Progenitor cell of endocrine pancreas (in vitro differentiated cells): ENCODE measurements at regions not wholly inside any gene's neighbourhood (a gene's known extent, or its start where the extent isn't known, plus 50 kb on each side); places are given as distances from the start of the nearest gene placed in this dataset.

Experiments
- DNase-seq: peaks from one replicate; pipeline ENCODE4 v3.0.0; 2021; ENCODE audit warnings: low spot score; ENCODE audit not compliant: unreplicated experiment
- H3K27ac Mint-ChIP-seq: 2 replicates; pipeline ENCODE4 v1.8.0; 2021; ENCODE audit warnings: mild to moderate bottlenecking, moderate library complexity, mixed read lengths
- H3K27me3 Mint-ChIP-seq: 2 replicates; pipeline ENCODE4 v1.8.0; 2021; ENCODE audit warnings: mixed read lengths
- H3K36me3 Mint-ChIP-seq: 2 replicates; pipeline ENCODE4 v1.8.0; 2022; ENCODE audit warnings: mixed read lengths; ENCODE audit not compliant: insufficient read depth
- H3K4me1 Mint-ChIP-seq: 2 replicates; pipeline ENCODE4 v1.8.0; 2021; ENCODE audit warnings: low read depth, mixed read lengths
- H3K4me3 Mint-ChIP-seq: 2 replicates; pipeline ENCODE4 v1.8.0; 2021; ENCODE audit warnings: low read depth, mild to moderate bottlenecking, moderate library complexity, mixed read lengths
- H3K9me3 Mint-ChIP-seq: 2 replicates; pipeline ENCODE4 v1.8.0; 2021; ENCODE audit warnings: low read depth, mixed read lengths
- TF ChIP-seq, protein P1 (sequence below): fragments of 200-600 bp; sonication (generic); IDR thresholded peaks from one replicate; pipeline ENCODE4 v1.5.0; 2021; ENCODE audit warnings: antibody characterized with exemption, mild to moderate bottlenecking; ENCODE audit not compliant: unreplicated experiment

DNA sequence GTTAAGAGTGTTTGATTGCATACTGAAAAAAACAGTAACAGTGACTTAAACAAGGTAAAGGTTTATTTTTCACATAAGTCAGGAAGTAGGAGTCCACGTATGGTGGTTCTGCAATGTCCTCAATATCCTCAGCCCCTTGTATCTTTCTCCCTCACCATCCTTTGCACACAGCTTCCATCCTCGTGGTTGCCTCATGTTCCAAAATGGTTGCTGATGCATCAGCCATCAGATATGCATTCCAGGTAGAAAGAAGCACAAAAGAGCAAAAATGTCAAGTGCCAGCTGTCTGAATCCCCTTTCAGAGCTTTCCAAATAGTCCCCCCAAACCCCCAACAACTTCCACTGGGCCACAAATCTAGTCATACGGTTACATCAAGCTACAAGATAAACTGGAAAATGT, 138.1 kb downstream of the SYF2 start:
- Mint-ChIP-seq H3K4me1 (peaks cover 3% of the 10 kb centered on the region), H3K27ac (no peak overlapping the region), H3K4me3 (no peak overlapping the region), H3K9me3 (no peaks in the 10 kb centered on the region), H3K36me3 (peaks cover 1% of the 10 kb centered on the region), H3K27me3 (peaks cover 21% of the 10 kb centered on the region)
- DNase-seq, result no peak
- TF ChIP-seq, protein P1, sequence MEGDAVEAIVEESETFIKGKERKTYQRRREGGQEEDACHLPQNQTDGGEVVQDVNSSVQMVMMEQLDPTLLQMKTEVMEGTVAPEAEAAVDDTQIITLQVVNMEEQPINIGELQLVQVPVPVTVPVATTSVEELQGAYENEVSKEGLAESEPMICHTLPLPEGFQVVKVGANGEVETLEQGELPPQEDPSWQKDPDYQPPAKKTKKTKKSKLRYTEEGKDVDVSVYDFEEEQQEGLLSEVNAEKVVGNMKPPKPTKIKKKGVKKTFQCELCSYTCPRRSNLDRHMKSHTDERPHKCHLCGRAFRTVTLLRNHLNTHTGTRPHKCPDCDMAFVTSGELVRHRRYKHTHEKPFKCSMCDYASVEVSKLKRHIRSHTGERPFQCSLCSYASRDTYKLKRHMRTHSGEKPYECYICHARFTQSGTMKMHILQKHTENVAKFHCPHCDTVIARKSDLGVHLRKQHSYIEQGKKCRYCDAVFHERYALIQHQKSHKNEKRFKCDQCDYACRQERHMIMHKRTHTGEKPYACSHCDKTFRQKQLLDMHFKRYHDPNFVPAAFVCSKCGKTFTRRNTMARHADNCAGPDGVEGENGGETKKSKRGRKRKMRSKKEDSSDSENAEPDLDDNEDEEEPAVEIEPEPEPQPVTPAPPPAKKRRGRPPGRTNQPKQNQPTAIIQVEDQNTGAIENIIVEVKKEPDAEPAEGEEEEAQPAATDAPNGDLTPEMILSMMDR, result no peak

DNA sequence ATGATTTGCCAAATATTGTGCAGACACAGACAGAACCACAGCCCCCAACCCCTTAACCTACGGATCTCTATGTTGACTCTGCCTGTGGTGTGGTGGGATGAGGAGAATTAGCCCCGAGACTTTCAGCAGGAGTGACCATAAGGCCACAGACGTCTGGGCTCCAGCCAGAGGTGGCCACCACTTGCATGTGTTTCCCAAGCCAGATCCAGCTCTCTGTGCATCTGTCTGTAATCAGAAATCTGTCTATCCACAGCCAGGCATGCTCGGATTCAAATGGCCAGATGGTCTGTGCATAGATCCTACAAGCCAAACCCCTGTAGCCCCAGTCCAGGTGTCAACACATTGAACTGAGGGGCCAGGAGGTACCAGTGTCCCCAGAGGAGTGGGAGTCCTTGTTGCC, 140.6 kb downstream of the SYF2 start:
- TF ChIP-seq, protein P1, result no peak
- no peak for DNase-seq
- Mint-ChIP-seq H3K4me1 (peaks cover under 1% of the 10 kb centered on the region), H3K36me3 (peaks cover 1% of the 10 kb centered on the region), H3K9me3 (no peaks in the 10 kb centered on the region), H3K27ac (no peak overlapping the region), H3K27me3 (peaks cover 9% of the 10 kb centered on the region), H3K4me3 (no peak overlapping the region)

DNA sequence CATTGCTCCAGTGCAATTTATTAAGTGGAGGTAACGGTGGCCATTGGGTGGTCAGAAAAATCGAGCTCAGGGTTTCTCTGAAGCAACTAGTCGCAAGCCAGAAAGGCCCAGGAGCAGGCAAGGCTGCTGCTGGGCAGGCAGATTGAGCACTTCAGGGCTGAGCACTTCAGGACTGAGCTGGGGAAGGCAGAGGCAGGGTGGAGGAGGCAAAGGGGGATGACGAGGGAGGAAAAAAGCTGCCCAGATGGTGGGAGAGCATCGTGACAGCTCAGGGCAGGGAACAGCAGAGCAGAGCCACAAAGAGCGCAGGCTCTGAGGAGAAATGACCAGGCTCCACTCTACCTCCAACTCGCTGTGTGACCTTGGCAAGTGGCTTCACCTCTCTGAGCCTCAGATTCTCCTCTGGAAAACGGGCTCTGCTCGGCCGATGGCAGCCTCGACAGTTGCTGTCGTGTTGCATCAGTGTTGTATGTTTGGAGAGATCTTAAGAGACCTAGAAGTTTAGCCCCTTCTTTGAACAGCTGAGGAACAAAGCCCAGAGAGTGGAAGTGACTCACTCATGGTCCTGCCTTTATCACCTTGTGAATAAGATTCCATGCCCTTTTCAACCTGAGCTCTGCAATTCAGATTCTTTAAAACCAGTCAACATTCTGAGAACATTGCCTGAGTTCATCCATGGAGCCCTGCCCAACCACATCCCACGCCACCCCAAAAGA, 141.4 kb downstream of the SYF2 start:
- H3K4me3 Mint-ChIP-seq, result no peak overlapping the region
- TF ChIP-seq, protein P1, result no peak
- no peak overlapping the region for H3K27ac Mint-ChIP-seq
- no peak for DNase-seq
- peaks cover 8% of the 10 kb centered on the region for H3K27me3 Mint-ChIP-seq
- no peaks in the 10 kb centered on the region for H3K9me3 Mint-ChIP-seq
- peaks cover 1% of the 10 kb centered on the region for H3K36me3 Mint-ChIP-seq
- H3K4me1 Mint-ChIP-seq, result no peaks in the 10 kb centered on the region

DNA sequence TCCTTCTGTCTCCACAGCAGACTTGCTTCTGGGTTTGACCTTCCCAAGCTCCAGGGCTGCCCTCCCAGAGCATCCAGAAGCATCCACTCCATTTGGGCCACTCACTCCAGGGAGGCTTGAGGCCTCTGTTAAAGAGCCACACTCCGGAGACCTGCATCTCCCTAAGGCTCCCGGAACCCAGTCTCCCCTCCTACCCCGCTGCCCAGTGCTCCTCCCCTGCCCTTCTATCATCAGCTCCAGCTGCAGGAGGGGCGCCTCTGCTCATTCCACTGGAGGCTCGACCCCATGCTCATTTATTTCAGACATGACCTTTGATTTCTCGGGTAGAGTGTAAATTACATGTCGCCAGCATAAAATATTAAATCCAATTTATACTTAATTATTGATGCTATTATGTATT, 142.5 kb downstream of the SYF2 start:
- H3K36me3 Mint-ChIP-seq, result peaks cover under 1% of the 10 kb centered on the region
- TF ChIP-seq, protein P1, result no peak
- H3K9me3 Mint-ChIP-seq, result no peaks in the 10 kb centered on the region
- H3K4me1 Mint-ChIP-seq, result no peaks in the 10 kb centered on the region
- no peak overlapping the region for H3K4me3 Mint-ChIP-seq
- H3K27ac Mint-ChIP-seq, result no peak overlapping the region
- no peak for DNase-seq
- peaks cover 9% of the 10 kb centered on the region for H3K27me3 Mint-ChIP-seq

DNA sequence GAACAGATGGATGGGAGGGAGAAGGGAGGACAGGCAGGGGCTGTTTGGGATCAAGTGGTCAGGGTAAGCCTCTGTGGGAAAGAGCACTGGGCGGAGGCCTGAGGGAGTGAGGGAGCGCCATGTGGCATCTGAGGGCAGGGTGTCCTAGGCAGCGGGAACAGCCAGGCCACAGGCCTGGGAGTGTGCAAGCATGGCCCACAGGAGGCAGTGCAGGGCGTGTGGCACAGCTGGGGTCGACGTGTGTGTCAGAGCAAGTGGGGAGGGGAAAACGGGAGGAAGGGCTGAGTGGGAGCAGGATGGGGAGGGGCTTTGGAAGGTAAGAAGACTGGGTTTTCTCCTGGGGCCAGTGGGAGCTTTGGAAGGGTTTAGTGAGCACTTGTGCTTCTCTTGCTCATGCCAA, 143.4 kb downstream of the SYF2 start:
- Mint-ChIP-seq H3K27me3 (peaks cover 8% of the 10 kb centered on the region), H3K9me3 (no peaks in the 10 kb centered on the region), H3K4me1 (no peaks in the 10 kb centered on the region), H3K36me3 (no peaks in the 10 kb centered on the region), H3K4me3 (no peak overlapping the region), H3K27ac (no peak overlapping the region)
- no peak for DNase-seq
- TF ChIP-seq, protein P1, result no peak
